HK-2 (cell line): ENCODE measurements at regions not wholly inside any gene's neighbourhood (a gene's known extent, or its start where the extent isn't known, plus 50 kb on each side); places are given as distances from the start of the nearest gene placed in this dataset.
"Not testable (repeated sequence)": the region's sequence is repeated elsewhere in the genome, so short reads cannot be mapped to it uniquely, and the experiment has no call there.

Experiments used
- DNase-seq: peaks from one replicate; pipeline ENCODE4 v3.0.0-alpha.2; 2018; ENCODE audit not compliant: unreplicated experiment

DNA sequence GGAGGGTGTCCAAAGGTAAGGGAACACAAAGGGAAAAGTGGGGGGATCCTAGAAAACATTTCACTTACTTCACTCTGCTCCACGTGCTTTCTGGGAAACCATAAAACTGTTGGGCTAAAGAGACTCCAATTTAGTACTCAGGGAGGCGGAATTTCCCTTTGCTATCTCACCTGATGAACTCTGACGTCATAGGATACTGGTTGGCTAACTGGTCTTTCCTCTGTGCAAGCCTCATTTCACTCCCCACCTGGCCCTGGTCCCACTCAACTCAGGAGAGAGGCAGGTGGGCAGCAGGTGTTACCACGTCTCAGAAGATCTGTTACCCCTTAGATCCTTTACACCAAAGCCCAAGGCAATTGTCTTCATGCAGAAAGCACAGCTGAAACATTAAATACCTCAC is 51.8 kb upstream of the PMAIP1 start:
- no peak for DNase-seq

- DNase-seq = not testable (repeated sequence)
These were observed 52.3 kb upstream of the PMAIP1 start for GRCh38 chr18:59847491-59847846.

DNA sequence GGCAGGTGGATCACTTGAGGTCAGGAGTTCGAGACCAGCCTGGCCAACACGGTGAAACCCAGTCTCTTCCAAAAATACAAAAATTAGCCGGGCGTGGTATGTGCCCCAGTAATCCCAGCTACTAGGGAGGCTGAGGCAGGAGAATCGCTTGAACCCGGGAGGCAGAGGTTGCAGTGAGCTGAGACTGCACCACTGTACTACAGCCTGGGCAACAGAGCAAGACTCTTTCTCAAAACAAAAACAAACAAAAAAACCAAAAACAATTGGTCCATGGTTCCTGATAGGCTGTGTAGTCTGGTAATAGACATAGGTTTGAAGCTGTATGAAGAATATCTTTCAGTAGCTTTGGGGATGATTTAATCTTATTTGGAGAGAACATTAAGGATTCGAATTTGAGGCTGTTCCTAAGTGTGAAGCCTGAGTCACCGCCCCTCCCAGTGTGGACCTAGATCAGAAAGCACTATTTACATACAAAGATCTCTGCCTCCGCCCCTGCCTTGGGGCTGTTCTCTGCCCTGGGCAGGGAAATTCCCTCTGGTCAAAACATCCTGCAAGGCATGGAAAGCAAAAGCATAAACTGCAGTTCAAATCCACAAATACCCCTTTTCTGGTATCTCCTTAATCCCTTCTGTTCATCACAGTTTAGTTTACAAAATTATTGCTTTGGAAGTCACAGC is 52.8 kb upstream of the PMAIP1 start:
- DNase-seq = no peak

DNA sequence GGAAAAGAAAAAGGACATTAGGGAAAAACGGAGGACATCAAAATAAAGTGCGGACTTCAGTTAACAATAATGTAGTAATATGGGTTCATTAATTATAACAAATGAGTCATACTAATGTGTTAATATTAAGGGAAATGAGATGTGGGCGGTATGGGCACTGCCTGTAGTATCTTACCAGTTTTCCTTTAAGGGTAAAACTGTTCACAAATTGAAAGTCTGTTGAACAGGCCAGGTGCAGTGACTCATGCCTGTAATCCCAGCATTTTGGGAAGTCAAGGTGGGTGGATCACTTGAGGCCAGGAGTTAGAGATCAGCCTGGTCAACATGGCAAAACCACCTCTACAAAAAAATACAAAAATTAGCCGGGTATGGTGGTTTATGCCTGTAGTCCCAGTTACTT is 56.8 kb upstream of the PMAIP1 start:
- no peak for DNase-seq

GRCh38 chr18:59839931-59840685 is 59.7 kb upstream of the PMAIP1 start:
- DNase-seq = no peak

DNA sequence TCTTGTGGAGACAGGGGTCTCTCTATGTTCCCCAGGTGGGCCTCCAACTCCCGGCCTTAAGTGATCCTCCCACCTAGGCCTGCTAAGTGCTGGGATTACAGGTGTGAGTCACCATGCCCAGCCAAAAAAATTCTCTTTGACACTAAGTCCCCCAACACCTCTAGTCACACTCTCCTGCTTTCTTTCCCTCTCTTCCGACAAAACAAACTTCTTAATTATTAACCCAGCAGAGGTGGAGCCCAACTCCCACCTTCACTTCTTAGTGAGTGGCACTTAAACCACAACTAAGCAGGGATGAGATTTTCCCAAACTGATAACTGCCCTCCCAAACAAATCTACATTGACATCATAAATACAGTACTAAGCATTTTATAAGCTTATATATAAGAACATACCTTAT is 60.5 kb upstream of the PMAIP1 start:
- DNase-seq = no peak

- DNase-seq = peak; percentile 28
These were observed 62.2 kb upstream of the PMAIP1 start for GRCh38 chr18:59837586-59837985.

DNA sequence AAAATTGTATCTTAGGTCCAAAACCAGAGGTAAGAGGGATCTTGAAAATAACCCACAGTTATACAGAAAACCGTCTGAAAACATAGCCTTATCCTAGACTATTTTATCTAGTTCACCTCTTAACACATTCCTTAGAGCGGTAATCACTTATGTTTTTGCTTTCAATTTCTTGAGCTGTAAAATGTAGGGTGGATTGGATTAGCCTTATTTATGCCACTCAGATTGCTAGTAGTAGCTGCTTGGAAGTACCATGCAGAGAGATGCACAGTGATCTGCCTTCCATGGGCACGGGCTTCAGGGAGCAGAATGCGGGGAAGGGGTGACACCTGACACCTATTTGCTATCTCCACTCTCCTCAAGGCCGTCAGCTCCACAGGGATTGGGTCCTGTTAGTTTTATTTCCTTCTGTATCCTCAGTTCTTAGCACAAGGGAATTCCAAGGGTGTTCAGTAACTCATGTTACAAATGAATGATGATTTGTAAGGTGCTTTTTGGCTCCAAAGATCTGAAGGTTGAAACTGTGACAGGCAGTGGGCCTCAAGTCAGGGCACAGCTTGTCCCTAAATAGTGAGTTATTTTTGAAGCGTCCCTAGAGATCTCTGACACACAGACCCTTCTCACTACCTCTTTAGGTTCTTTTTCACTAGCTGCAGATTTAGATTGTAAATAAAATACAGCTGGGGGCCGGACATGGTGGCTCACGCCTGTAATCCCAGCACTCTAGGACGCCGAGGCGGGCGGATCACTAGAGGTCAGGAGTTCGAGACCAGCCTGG is 64.0 kb upstream of the PMAIP1 start:
- DNase-seq = no peak

DNA sequence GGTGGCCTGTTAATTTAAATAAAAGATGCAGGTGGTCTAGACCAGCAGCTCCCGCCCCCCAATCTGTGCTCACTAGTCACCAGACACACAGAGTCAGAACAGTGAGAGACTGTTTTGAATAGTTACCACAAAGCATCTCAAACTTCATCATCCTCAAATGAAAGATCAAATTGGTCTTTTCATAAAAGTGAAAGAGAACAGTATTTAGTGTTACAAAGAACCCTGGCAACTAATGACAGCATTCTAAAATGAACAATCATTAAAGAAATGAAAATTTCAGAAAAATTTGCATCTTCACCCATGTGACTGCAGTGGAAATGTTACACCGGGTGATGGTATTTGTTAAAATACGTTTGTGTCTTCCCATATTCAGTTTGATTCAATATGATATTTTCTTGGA is 65.5 kb upstream of the PMAIP1 start:
- no peak for DNase-seq

DNA sequence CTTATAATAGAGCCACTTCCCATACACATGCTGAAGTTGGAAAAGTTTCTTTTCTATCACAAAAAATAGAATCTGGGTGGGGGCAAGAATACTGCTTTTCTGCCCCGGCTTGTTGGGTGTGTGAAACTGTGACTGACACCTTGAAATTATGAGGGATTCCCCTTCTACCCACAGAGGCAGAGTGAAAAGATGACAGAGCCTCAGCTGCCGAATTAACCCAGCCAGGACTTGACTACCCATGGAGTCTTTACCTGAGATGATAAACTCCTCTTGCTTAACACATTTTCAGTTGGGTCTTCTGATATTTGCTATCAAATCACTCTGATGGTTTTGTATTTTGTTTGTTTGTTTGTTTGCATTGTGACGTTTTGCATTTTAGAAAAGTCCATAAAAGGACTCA is 66.0 kb upstream of the PMAIP1 start:
- DNase-seq = no peak

GRCh38 chr18:59823596-59824195 is 76.1 kb upstream of the PMAIP1 start:
- DNase-seq = peak; percentile 54

DNA sequence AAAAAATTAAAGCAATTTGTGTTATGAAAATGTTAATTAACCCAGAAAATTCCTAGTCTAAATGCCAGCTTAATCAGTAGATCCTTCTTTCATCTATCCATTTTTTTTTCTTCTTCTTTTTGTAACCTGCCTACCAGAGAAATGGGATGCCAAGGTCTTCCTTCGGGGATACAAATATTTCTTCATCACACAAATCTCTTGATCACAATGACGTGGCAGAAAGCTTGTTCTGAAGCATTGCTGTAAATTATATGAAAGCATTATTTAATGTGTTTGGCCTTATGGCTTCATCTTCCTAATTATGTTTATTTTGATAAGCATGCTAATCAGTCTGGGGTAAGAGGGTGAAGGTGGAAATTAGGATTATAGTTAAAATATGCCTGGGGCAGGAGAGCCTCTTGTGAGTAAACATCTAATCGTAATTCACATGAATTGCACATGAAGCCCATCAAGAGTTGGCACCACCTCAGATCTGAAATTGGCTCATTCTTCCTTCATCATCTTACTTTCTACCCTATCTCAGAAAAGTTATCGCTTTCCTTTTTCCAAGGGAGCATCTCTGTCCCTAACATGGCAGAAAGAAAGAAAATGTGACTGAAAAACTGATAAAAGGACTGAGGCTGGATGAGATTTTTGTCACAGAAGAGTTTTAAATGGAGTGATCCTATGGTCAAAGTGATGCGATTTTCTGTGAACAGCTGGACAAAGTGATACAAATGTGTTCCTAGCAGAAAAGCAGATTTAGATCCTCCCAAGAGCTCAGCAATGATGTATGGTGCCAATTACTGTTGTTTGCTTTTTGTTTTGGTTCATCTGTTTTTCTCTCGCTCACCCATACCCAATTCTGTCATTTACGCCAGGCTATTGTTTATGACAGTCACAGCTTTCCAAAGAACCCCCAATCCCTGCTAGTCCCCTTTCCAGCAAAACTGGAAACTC is 76.9 kb upstream of the PMAIP1 start:
- DNase-seq = no peak

DNA sequence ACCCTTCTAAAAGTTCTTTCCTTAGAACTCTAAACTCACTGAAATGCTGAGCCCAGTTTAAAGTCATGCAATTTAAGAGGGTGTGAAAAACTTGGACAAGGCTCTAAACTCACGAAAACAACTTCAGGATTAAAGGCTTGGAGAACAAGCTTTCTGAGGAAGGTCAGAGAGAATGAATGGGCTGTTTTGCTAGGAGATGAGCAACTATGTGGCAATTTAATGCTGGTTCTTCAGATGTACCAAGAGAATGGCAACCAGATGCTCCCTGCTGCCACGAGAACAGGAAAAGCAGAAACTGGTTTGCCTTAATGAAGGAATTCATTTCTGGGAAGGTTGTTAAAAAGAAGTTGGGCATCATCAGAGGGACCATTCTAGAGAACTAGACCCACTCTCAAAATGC is 77.8 kb upstream of the PMAIP1 start:
- DNase-seq = no peak

DNA sequence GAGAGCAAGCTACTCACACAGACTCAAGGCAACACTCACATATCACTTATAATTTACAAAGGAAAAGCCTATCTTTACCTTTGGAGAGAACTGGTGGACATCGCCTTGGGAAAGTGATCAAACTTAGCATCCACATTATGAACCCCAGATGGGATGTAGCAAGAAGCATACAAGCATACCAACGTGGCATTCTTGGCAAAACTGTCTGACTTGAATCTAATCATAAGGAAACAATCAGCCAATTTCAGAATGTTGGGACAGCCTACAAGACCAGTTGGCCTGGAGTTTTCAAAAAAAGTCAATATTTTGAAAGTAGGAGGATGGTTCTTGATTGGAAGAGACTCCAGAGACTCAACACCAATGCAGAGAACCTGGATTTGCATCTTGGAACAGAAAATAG is 79.1 kb upstream of the PMAIP1 start:
- no peak for DNase-seq

- DNase-seq = no peak
These were observed 81.0 kb upstream of the PMAIP1 start for GRCh38 chr18:59818769-59819168.

DNA sequence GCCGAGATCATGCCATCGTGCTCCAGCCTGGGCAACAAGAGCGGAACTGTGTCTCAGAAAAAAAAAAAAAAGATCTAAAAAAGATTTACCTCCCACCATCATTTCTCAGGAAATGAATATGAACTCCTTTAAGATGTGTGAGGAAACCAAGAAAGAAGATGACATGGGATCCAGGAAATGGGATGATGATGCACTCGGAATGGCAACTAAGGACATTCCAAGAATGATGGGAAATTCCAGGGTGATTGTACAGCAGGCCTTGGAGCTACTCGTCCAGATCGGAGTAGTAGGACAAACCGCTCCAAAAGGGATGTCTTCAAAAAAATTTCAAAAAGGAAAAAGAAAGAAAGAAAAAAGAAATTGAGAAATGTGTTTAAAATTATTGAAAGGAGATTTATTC is 84.9 kb upstream of the PMAIP1 start:
- DNase-seq = peak; percentile 28

DNA sequence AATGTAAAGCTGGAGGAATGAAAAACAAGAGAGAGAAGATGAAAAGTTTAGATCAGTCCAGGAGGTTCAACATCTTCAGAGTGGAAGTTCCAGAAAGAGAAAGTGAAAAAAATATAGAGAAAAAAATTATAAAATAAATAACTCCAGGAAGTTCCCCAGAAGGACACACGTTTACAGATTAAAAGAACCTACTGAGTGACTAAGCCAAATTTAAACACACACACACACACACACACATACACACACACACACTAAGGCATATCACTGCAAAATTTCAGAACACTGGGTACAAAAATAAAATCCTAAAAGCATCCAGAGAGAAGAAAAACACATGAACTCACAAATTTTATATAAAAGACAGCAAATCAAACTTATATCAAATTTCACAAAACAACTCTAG is 85.9 kb upstream of the PMAIP1 start:
- no peak for DNase-seq

DNA sequence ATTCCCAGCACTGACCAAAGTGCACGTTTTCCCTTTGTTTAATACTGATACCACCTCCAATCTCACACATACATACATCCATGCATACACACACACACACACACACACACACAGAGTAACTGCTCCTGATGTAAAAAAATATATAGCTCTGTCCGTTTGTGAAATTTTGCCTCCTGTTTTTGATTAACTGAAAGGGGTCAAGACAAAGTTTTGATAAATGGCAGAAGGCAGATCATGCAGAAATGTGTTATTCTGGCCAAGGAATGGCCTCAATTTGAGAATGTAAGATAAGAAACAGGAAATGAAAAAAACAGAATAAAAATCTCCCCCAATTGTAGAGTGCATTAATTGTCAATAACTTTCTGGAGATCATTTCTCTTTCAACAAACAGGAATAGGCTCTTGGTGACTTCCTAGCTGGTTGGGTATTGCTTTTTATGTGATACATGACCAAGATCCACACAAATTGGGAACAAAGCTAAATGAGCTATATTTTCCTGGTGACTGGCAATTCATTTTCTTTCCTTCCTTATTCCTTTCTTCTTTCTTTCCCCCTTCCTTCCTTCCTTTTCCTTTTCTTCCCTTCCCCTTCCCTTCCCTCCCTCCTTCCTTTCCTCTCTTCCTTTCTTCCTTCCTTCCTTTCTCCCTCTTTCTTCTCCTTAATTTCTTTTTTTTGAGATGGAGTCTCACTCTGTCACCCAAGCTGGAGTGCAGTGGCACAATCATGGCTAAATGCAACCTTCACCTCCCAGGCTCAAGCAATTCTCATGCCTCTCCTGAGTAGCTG is 88.9 kb upstream of the PMAIP1 start:
- DNase-seq = no peak

- no peak for DNase-seq
These were observed 89.6 kb upstream of the PMAIP1 start for GRCh38 chr18:59810183-59810582.

- DNase-seq = no peak
These were observed 97.8 kb upstream of the PMAIP1 start for GRCh38 chr18:59802031-59802430.

GRCh38 chr18:59801576-59801975 is 98.2 kb upstream of the PMAIP1 start:
- no peak for DNase-seq
